SKM-1 (cell line): ENCODE measurements at regions not wholly inside any gene's neighbourhood (a gene's known extent, or its start where the extent isn't known, plus 50 kb on each side); places are given as distances from the start of the nearest gene placed in this dataset.

Experiments
- DNase-seq: peaks from one replicate; lab custom pipeline; 2025; ENCODE audit not compliant: unreplicated experiment; lab: John Stamatoyannopoulos, UW

- no peak for DNase-seq
These were observed 198.1 kb upstream of the FBXO11 start for GRCh38 chr2:48104418-48104817.

GRCh38 chr2:48105848-48106247 lies 199.6 kb upstream of the FBXO11 start:
- no peak for DNase-seq

GRCh38 chr2:48107326-48107925 lies 201.1 kb upstream of the FBXO11 start:
- DNase-seq, result no peak

- no peak for DNase-seq
These were observed 202.2 kb upstream of the FBXO11 start for GRCh38 chr2:48108455-48108854.

- peak; percentile 9 for DNase-seq
These were observed 203.3 kb upstream of the FBXO11 start for GRCh38 chr2:48109491-48110204.

- no peak for DNase-seq
These were observed 204.0 kb upstream of the FOXN2 start for GRCh38 chr2:48110492-48110891.

- DNase-seq, result peak; percentile 89
These were observed 201.4 kb upstream of the FOXN2 start for GRCh38 chr2:48112911-48113680.

GRCh38 chr2:48113767-48114166 lies 200.7 kb upstream of the FOXN2 start:
- DNase-seq, result no peak

- no peak for DNase-seq
These were observed 200.2 kb upstream of the FOXN2 start for GRCh38 chr2:48114256-48114655.

- no peak for DNase-seq
These were observed 198.0 kb upstream of the FOXN2 start for GRCh38 chr2:48116497-48116896.

GRCh38 chr2:48118895-48119294 lies 195.6 kb upstream of the FOXN2 start:
- no peak for DNase-seq

- no peak for DNase-seq
These were observed 194.4 kb upstream of the FOXN2 start for GRCh38 chr2:48120112-48120511.

GRCh38 chr2:48120759-48121242 lies 193.7 kb upstream of the FOXN2 start:
- DNase-seq, result peak; percentile 80

GRCh38 chr2:48122166-48122565 lies 192.3 kb upstream of the FOXN2 start:
- no peak for DNase-seq

GRCh38 chr2:48124592-48124991 lies 189.9 kb upstream of the FOXN2 start:
- DNase-seq, result no peak

- DNase-seq, result no peak
These were observed 188.3 kb upstream of the FOXN2 start for GRCh38 chr2:48126162-48126561.

- DNase-seq, result no peak
These were observed 186.8 kb upstream of the FOXN2 start for GRCh38 chr2:48127612-48128191.

- DNase-seq, result no peak
These were observed 185.1 kb upstream of the FOXN2 start for GRCh38 chr2:48129293-48129950.

- no peak for DNase-seq
These were observed 182.8 kb upstream of the FOXN2 start for GRCh38 chr2:48131539-48132270.

- DNase-seq, result no peak
These were observed 182.2 kb upstream of the FOXN2 start for GRCh38 chr2:48132271-48132625.
